ENCODE measurements at regions not wholly inside any gene's neighbourhood (a gene's known extent, or its start where the extent isn't known, plus 50 kb on each side); places are given as distances from the start of the nearest gene placed in this dataset.

DNA sequence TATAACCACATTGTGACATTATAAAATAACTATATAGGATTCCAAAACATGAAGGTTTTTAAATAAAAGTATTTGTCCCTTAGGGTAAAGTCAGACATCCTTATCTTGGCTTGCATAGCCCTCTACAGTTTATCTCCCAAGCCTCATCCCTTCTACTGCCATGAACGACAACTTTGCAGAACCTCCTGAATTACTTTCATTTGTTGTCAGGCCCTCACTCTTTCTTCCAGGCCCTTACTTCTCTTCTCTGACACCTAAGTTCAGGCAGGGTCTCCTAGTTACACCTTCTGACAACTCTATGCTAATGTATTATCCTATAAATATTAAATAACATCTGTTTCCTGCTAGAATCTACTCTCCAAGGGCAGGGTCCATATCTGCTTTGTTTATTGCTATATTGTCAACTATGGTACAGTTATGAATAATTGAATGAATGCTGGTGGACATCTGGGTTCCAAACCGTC, 115.7 kb upstream of the MDM1 start:
- TF ChIP-seq, protein P1, sequence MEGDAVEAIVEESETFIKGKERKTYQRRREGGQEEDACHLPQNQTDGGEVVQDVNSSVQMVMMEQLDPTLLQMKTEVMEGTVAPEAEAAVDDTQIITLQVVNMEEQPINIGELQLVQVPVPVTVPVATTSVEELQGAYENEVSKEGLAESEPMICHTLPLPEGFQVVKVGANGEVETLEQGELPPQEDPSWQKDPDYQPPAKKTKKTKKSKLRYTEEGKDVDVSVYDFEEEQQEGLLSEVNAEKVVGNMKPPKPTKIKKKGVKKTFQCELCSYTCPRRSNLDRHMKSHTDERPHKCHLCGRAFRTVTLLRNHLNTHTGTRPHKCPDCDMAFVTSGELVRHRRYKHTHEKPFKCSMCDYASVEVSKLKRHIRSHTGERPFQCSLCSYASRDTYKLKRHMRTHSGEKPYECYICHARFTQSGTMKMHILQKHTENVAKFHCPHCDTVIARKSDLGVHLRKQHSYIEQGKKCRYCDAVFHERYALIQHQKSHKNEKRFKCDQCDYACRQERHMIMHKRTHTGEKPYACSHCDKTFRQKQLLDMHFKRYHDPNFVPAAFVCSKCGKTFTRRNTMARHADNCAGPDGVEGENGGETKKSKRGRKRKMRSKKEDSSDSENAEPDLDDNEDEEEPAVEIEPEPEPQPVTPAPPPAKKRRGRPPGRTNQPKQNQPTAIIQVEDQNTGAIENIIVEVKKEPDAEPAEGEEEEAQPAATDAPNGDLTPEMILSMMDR (conservative IDR thresholded peaks at IDR 0.05; ENCODE audit: low read depth, low read length), result no peak
- TF ChIP-seq EZH2 (IDR thresholded peaks at IDR 0.05; ENCODE audit: low read length, unreplicated experiment) (no peak), EZH2phosphoT487 (IDR thresholded peaks at IDR 0.05; ENCODE audit: borderline replicate concordance, low read length) (no peak)
